Left lung (tissue), 4 donors: ENCODE measurements at regions not wholly inside any gene's neighbourhood (a gene's known extent, or its start where the extent isn't known, plus 50 kb on each side); places are given as distances from the start of the nearest gene placed in this dataset.
"Not testable (repeated sequence)": the region's sequence is repeated elsewhere in the genome, so short reads cannot be mapped to it uniquely, and the experiment has no call there.

Experiments
- ATAC-seq: fragments of 200-7000 bp; cut with Tn5 transposase; one replicate; pipeline ENCODE4 v1.9.1; 2020; ENCODE audit warnings: moderate library complexity
- DNase-seq, 4 donors: peaks; one replicate each; pipeline ENCODE4 v3.0.0-alpha.2; 2013 to 2020
- H3K27ac ChIP-seq, 2 donors: fragments of 200-600 bp; sonication (generic) in 1 of 2; one replicate each; pipeline versions ENCODE4 v1.5.0 to v1.8.0; 2020 to 2021
- H3K27me3 ChIP-seq, 2 donors: fragments of 200-600 bp; sonication (generic) in 1 of 2; one replicate each; pipeline versions ENCODE4 v1.5.0 to v1.8.0; 2020 to 2021
- H3K36me3 ChIP-seq, 2 donors: fragments of 200-600 bp; sonication (generic) in 1 of 2; one replicate each; pipeline versions ENCODE4 v1.5.0 to v1.8.0; 2020 to 2021
- H3K4me1 ChIP-seq, 2 donors: fragments of 200-600 bp; one replicate each; pipeline ENCODE4 v1.8.0; 2021
- H3K4me3 ChIP-seq, 2 donors: fragments of 200-600 bp; sonication (generic) in 1 of 2; one replicate each; pipeline versions ENCODE4 v1.5.0 to v1.8.0; 2020 to 2021; ENCODE audit warnings: mild to moderate bottlenecking in 1 of 2
- H3K9me3 ChIP-seq, 2 donors: fragments of 200-600 bp; sonication (generic) in 1 of 2; one replicate each; pipeline versions ENCODE4 v1.5.0 to v1.8.0; 2020 to 2021
- CTCF ChIP-seq, 2 donors: fragments of 200-600 bp; sonication (generic) in 1 of 2; IDR thresholded peaks; one replicate each; pipeline versions ENCODE4 v1.5.0 to v1.8.0; 2021; ENCODE audit warnings: antibody characterized with exemption in 2 of 2
- intact Hi-C, 2 donors: fragments of 100-400 bp; cut with DNase I; formaldehyde crosslinking; loops; one replicate each; pipeline versions ENCODE4 v1.11.2 to v1.14.2; 2022
- donor health status: DM: no; HTN: yes; CAD: no.
- donor health status: DM: no; HTN: no; CAD: no.

GRCh38 chr3:31196881-31197364, 302.5 kb upstream of the GADL1 start:
- Histone ChIP-seq H3K9me3 (no peaks in the 10 kb centered on the region), H3K4me3 (no peak overlapping the region), H3K27me3 (no peaks in the 10 kb centered on the region), H3K4me1 (no peaks in the 10 kb centered on the region), H3K27ac (no peak overlapping the region), H3K36me3 (no peaks in the 10 kb centered on the region)
- DNase-seq (peak in 1 of 4 donors; percentile 51), ATAC-seq (peak; percentile 67)
- intact Hi-C loops: no loop called here
- TF ChIP-seq CTCF (IDR thresholded peaks at IDR 0.05): no peak

DNA sequence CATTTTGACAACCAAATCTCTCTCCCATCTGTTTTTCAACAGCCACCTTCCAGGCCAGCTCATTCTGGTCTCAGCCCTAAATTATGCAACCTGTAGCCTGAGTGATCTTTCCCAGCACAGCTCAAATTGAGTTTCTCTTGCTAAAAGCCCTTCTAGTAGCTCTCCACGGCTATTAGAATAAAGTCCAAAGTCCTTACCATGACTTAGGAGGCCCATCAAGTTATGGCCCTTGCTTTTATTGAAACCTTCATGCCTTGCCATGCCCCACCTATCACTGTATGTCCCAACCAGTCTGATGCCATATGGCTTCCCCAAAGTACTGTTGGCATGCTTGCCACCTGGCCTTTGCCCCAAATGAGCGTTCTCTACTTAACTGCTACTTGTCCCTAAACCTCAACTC, 303.5 kb upstream of the GADL1 start:
- DNase-seq (no peak), ATAC-seq (peak; percentile 79)
- no peak overlapping the region for H3K4me3 ChIP-seq
- no peak overlapping the region for H3K27ac ChIP-seq
- TF ChIP-seq CTCF (IDR thresholded peaks at IDR 0.05): no peak
- H3K27me3 ChIP-seq: no peaks in the 10 kb centered on the region
- H3K4me1 ChIP-seq: no peaks in the 10 kb centered on the region
- intact Hi-C loops: no loop called here
- H3K36me3 ChIP-seq: no peaks in the 10 kb centered on the region
- H3K9me3 ChIP-seq: no peaks in the 10 kb centered on the region

DNA sequence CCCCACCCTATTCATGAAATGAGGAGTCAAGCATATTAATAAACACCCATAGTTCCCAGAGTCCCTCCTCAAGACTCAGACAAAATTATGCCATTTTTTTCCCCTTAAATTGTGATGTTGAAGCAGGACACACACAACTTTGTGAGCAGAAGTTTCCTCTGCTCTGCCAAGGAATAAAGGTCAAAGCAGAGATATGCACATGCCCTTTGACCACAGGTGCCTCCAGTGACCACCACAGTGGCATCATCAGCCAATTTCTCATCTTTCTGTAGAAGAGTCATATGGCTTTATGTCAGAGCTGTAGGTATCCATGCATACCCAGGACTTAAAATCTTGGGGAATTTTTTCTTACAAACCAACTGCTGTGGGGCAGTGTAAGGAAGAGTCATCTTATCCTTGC, 304.4 kb upstream of the GADL1 start:
- ATAC-seq (no peak), DNase-seq (no peak)
- no peak for TF ChIP-seq CTCF (IDR thresholded peaks at IDR 0.05)
- Histone ChIP-seq H3K27me3 (no peaks in the 10 kb centered on the region), H3K4me3 (no peak overlapping the region), H3K36me3 (no peaks in the 10 kb centered on the region), H3K4me1 (no peaks in the 10 kb centered on the region), H3K27ac (no peak overlapping the region), H3K9me3 (no peaks in the 10 kb centered on the region)
- intact Hi-C loops: no loop called here

GRCh38 chr3:31203960-31204795, 309.7 kb upstream of the GADL1 start:
- no peaks in the 10 kb centered on the region for H3K9me3 ChIP-seq
- TF ChIP-seq CTCF (IDR thresholded peaks at IDR 0.05): no peak
- H3K4me1 ChIP-seq: no peaks in the 10 kb centered on the region
- no peaks in the 10 kb centered on the region for H3K36me3 ChIP-seq
- intact Hi-C loops: no loop called here
- ATAC-seq (no peak), DNase-seq (no peak)
- no peak overlapping the region for H3K27ac ChIP-seq
- H3K4me3 ChIP-seq: no peak overlapping the region
- H3K27me3 ChIP-seq: no peaks in the 10 kb centered on the region

- H3K27me3 ChIP-seq, ATAC-seq, H3K36me3 ChIP-seq, DNase-seq, H3K9me3 ChIP-seq, intact Hi-C loops, H3K4me3 ChIP-seq, H3K4me1 ChIP-seq, H3K27ac ChIP-seq: not testable (repeated sequence)
Measured at GRCh38 chr3:31204796-31205056, 310.3 kb upstream of the GADL1 start.
